ENCODE measurements at regions not wholly inside any gene's neighbourhood (a gene's known extent, or its start where the extent isn't known, plus 50 kb on each side); places are given as distances from the start of the nearest gene placed in this dataset.

GRCh38 chr20:39600156-39600555 lies 638.0 kb downstream of the DHX35 start:
- TF ChIP-seq CTCF (IDR thresholded peaks at IDR 0.05; ENCODE audit: low read depth, low read length) = no peak
- no peak for DNase-seq (ENCODE audit: extremely low read depth, low read depth)

DNA sequence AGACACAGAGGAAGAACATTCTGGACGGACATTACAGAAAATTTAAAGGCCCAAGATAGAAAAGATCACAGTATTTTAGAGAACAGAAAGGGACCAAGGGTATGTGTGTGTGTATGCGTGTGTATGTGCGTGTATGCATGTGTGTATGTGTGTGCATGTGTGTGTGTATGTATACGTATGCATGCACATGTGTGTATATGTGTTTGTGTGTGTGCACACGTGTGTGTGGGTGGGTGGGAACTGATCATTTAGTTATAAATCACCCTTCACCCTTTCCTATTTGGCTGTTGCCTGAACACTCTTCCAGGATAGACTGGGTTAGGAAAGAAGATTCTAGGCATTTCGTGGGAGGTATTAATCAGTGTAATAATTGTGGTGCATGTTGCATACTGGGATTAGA lies 634.4 kb downstream of the DHX35 start:
- no peak for DNase-seq (ENCODE audit: extremely low read depth, low read depth)
- no peak for TF ChIP-seq CTCF (IDR thresholded peaks at IDR 0.05; ENCODE audit: low read depth, low read length)

DNA sequence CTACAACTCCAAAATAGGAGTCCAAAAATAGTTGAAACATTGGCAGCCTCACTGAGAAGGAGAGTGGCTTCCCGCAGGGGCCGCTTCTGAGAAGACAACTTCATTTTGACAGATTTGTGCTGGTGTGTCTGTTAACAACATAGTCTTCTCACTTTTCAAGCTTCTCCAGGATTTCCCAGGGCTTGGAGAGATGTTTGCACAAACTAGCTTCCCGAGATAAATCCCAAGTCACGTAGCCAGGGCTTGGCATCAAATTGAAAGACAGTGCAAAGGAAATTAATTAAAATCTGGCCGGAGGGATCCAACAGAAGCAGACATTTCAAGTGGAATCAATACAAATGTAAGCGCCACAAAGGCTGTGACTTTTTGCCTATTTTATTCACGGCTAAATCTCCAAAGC lies 630.2 kb downstream of the DHX35 start:
- no peak for TF ChIP-seq CTCF (IDR thresholded peaks at IDR 0.05; ENCODE audit: low read depth, low read length)
- no peak for DNase-seq (ENCODE audit: extremely low read depth, low read depth)

DNA sequence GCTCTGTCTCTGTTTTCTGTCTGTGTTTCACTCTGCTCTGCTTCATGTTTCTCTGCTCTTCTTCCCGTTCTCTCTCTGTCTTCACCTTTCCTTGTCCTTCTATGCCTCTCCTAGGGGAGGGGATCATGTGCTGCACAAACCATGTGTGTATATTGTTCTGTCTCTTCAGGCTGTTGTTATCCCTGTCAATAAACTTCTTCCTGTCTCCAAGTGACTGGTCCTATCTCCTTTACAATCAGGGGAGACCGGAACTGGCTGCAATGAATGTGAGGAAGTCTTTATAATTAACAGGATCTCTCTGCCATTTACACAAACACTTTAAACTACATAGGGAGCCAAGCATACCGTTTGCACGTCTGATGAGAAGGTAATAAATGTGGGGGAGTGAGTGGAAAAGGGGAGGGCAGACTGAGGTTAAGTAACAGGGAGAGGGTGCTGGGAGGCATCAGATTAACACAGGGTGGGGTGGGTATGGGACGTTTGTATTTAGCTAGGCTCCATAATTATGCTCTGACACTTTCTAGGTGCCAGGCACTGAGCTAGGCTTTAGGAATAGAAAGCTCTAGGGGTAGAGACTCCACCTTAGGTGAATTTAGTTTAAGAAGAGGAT lies 626.1 kb downstream of the DHX35 start:
- no peak for DNase-seq (ENCODE audit: extremely low read depth, low read depth)
- no peak for TF ChIP-seq CTCF (IDR thresholded peaks at IDR 0.05; ENCODE audit: low read depth, low read length)

DNA sequence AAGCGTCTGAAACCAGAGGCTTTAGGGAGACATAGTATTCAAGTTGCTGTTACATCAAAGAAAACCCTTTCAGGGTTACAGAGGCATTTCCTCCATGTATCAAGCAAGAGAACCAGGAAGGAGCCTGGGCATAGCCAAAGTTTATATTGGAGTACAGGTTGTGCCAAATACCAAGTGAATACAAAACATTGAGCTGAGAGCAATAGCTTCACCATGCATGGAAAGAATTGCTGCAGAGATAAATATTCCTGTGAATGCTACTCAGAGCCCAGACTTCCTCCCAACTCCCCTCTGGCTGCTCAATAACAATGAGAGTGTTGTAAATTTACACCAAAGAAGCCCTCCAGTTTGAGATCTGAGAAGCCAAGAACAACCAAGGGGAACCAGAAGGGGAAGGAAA lies 618.9 kb downstream of the DHX35 start:
- no peak for TF ChIP-seq CTCF (IDR thresholded peaks at IDR 0.05; ENCODE audit: low read depth, low read length)
- no peak for DNase-seq (ENCODE audit: extremely low read depth, low read depth)

DNA sequence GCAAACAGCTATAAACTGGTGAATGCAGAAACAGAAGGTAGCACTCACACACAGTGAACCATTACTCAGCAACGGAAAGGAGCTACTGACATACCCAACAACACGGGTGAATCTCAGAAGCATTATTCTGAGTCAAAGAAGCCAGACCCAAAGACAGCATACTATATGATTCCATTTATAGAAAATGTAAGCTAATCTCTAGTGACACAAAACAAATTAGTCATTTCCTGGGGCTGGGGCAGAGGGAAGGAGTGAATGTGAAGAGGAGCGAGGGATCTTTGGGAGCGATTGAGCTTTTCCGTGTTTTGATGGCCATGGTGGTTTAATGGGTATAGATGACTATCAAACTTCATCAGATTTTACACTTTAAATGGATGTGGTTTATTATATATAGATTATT lies 614.6 kb downstream of the DHX35 start:
- no peak for DNase-seq (ENCODE audit: extremely low read depth, low read depth)
- no peak for TF ChIP-seq CTCF (IDR thresholded peaks at IDR 0.05; ENCODE audit: low read depth, low read length)

- no peak for DNase-seq (ENCODE audit: extremely low read depth, low read depth)
These were observed 611.9 kb downstream of the DHX35 start for GRCh38 chr20:39574061-39574460.

More at GRCh38 chr20:39574061-39574460, 611.9 kb downstream of the DHX35 start:
- TF ChIP-seq CTCF (IDR thresholded peaks at IDR 0.05; ENCODE audit: low read depth, low read length) = no peak
